ENCODE measurements at regions not wholly inside any gene's neighbourhood (a gene's known extent, or its start where the extent isn't known, plus 50 kb on each side); places are given as distances from the start of the nearest gene placed in this dataset.

DNA sequence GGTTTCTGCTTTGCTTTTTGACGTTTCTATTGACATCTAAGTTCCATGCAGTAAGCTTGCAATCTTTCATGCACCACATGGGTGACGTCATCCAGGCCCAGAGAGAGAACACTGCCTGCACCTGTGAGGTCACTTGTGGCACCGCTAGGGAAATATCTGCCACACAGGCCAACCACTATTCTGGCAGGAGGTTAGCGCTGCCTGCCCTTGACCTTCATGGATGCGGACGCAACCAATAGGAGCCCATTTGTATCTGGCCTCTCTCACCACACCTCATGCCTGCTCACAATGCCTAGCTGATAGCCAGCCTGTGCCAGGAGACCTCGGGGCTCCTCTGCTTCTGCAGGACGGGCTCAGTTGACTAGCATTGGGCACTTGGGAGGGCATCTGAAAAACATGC, 55.8 kb upstream of the PRR23E start:
- DNase-seq: no peak

DNA sequence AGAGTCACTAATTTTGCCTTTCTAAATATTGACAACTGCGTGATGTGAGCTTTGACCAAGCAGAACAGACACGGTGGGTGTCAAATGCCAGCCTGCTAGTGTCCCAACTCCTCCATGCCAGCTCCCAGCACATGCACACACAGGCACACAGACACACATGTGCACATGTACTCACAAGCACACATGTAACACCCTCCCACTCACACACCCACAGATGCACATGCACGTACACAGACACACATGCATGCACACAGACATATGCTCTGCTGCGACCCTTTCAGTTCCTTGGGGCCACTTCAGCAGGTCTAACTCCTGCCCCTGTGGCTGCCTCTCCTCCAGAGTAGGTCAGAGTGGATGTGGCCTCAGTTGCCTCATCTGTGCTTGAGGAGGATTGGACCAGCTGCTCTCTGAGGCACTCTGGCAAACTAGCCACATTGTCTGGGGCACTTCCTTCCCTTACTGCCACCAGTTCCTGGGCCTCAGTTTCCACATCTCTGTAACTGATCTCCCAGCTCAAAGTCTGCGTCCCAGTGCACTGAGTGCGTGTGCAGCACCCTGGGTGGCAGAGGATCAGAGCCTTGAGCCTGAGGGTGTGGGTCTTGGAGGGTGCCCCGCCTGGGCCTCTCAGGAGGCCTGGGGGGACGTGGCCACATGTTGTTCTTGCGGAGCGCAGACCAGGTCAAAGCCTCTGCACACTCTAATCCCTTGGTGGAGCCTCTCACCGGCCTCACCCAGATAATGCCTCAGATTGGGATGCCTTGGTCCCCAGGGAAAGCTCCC, 55.0 kb upstream of the PRR23E start:
- no peak for DNase-seq

DNA sequence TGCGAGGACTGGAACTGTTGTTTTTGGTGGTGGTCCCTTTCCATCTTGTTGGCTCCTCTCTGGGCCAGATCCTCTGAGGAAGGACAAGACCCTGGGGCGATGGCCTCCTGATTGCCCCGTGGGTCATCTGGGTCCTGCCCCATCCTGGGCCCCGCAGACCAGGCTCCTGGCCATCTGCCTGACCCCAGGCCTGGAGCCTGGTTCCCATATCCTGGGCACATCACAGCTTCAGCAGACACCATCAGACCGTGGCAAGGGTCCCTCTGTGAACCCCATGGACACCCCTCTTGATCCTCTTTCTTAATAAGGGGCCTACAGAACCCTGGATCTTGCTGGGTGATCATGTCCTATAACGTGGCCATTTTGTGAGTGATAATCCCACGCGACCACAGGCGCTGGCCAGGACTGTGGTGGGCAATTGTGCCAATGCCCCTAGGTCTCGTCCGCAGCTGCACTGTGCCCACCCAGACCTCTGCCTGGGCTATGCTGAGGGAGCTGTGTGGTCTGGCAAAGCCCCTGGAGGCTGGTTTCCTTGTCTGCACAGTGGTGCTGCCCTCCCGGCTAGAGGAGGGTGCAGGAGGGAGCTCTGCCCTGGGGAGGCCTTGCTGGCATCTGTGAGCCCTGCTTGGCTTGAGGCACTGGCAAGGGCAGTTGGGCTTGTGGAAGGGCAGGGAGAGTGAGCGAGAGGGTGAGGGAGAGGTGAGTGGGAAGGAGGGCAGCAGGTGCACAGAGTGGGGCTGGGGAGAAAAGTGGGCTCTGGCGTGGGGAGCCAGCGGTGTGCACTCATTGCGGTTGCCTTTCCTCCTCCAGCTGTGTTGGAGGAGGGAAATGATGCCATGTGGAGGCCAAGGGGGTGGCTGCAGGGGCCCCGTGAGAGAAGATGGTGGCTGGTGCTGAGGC, 53.1 kb upstream of the PRR23E start:
- no peak for DNase-seq

DNA sequence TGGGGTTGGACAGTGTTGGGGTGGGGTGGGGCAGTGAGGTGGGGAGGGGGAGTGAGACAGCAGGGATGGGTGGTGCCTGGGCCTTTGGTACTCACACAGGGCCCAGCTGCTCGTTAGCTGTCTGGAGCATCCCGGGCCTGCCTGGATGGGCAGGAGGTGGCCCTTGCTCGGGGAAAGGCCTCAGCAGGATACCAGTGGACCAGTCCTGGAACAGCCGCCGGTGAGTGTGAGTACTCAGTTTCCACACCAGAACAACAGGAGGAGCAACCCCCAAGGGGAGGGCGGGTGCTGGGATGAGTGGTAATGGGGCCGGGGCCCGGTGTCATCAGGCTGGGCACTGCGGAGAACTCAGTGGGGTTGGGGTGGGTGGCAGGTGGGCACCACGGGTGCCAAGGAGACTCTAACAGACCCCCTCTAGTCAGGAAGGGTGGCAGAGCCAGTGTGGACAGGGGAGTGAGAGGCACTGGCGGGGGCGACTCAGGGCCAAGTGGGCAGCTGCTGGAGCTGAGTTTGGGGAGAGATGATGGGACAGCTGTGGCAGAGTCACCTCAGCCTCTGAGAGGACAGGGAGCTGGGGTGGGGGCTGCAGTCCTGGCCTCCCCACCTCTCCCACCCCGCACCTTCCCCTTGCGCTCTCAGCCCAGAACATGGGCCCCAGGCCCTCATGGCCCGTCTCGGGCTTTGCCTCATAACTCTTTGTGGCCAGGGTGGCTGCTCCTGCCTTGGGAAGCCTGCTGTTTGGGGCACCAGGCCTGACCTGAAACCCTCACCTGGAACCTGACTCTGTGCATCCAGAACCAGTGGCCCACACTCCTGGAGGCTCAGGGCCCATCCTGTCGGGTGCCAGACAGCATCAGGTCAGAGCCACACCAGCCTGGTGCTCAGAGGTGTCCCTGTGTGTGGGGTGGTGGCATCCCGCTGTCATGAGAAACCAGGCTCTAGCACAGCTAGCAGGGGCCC, 52.1 kb upstream of the PRR23E start:
- no peak for DNase-seq

DNA sequence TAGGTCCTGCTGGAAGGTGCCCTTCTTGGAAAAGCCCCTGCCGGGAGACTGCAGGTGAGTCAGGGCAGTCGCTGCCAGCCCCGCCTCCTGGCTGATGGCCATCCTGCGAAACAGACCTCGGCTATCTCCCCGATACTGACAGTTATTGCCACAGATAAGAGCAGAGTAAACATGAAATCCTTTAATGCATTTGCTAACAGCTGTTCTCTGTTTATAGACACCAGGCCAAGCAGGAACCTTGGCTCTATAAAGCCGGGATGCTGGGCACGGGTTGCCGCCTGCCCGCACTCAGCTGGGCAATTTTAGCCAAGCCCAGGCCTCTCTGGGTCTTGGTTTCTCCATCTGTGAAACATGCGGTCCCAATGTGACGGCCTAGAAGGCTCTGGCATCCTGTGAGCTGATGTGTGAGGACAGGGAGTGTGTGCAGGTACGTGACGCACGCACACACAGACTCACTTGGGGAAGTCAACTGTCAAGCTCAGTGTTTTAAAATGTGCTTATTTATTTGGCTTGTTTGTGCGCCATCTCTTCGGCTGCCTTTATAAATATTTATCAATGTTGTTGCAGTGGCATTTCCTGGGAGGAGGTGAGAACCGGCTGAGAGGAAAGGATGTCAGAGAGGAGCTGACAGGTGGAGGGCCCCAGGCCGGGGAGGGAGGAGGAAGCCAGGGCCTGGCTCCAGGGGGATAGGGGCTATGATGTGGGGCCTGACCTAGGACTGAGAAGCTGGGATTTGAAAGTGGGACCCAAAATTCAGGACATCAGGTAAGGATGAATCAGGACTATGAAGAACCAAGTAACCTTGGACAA, 50.8 kb upstream of the PRR23E start:
- DNase-seq: peak in 1 of 2 experiments; percentile 23
